Epithelial cell of proximal tubule (primary cell): ENCODE measurements at regions not wholly inside any gene's neighbourhood (a gene's known extent, or its start where the extent isn't known, plus 50 kb on each side); places are given as distances from the start of the nearest gene placed in this dataset.

Source experiments
- DNase-seq: peaks from one replicate; pipeline ENCODE4 v3.0.0-alpha.2; 2011; ENCODE audit warnings: low read depth
- H3K4me3 ChIP-seq: 2 replicates; pipeline ENCODE4 v1.5.1; 2011; ENCODE audit warnings: low read depth, mild to moderate bottlenecking, low read length
- TF ChIP-seq, protein P1 (sequence below): conservative IDR thresholded peaks from 2 replicates; pipeline ENCODE4 v1.5.1; 2012; ENCODE audit warnings: low read depth, mild to moderate bottlenecking, low read length

- no peak for DNase-seq
- H3K4me3 ChIP-seq = no peak overlapping the region
- TF ChIP-seq, protein P1, sequence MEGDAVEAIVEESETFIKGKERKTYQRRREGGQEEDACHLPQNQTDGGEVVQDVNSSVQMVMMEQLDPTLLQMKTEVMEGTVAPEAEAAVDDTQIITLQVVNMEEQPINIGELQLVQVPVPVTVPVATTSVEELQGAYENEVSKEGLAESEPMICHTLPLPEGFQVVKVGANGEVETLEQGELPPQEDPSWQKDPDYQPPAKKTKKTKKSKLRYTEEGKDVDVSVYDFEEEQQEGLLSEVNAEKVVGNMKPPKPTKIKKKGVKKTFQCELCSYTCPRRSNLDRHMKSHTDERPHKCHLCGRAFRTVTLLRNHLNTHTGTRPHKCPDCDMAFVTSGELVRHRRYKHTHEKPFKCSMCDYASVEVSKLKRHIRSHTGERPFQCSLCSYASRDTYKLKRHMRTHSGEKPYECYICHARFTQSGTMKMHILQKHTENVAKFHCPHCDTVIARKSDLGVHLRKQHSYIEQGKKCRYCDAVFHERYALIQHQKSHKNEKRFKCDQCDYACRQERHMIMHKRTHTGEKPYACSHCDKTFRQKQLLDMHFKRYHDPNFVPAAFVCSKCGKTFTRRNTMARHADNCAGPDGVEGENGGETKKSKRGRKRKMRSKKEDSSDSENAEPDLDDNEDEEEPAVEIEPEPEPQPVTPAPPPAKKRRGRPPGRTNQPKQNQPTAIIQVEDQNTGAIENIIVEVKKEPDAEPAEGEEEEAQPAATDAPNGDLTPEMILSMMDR = no peak
Observed at GRCh38 chr5:148913493-148913892, 87.1 kb downstream of the ADRB2 start.

DNA sequence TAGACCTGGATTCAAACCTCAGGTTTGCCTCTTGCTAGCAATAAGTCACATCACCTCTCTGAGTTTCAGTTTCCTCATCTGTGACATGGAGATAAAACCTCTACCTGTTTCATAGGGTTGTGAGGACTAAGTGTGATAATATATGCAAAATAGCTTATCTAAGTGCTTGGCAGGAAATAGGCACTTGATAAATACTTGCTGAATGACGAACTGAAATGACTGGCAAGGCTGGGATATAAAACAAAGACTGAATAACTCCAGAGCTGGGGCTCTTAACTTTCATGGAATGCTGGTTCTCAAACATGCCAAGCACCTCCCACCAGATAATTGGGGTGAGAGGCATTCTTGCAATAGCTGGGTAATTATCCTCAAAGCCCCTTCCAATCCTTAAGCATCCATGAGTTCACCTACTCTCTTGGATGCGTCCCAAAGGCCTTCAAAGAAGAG, 87.6 kb downstream of the ADRB2 start:
- H3K4me3 ChIP-seq = no peak overlapping the region
- DNase-seq = peak; percentile 94
- TF ChIP-seq, protein P1 = no peak

DNA sequence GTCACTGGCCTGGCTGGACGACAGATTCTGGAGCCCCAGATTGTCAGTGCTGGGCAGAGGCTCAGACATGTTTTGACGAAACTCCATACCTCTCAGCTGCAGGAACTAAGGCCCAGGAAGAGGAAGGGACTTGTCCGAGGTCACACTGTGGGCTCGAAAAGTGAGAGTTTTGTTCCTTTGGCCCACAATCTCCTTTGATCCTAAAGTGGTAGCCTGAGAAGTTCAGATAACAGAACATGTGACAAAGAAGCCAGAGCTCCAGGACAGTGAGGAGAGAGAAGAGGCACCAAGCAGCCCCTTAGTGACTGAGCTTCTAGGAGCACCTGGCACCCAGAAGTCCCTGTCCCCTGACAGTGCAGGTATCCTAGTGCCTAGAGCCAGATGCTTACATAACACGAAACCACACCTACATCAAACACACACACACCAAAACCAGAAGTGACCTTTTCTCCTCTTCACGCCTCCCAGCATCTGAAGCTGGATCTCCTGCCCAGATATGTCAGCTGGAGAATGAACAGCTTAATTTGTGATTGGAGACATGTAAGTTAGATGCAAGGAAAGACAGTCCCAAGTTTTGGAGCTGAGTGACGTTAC, 88.9 kb downstream of the ADRB2 start:
- no peak for DNase-seq
- TF ChIP-seq, protein P1 = no peak
- H3K4me3 ChIP-seq = no peak overlapping the region

DNA sequence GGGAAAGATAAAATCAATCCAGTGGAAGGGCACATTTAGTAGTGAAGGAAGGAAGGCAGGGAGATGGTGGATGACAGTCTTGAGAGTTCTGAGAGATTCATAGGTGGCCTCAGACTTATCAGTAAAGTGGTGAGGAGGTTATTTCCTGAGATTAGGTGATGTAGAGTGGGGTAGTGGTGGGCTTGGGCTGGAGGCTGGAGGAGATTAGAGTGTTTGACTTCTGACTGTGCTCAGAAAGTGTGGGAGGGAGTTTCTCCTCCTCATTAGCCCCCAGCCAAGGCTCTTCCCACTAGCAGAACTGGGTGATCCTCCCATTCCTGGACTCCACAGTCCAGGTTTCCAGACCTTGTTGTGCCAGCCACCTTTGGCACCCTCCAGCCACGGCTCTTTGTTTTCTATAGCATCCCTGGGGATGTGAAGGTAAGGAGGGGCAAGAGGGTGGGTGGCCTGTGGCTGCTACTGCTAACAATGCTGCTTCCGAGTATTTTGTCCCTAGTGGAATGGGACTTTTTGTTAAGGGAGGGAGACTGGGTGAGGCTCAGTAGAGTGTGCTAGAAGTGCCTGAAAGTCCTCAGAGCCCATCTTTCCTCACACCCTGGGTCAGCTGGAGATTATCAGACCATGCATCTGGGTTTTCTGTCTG, 94.4 kb downstream of the ADRB2 start:
- DNase-seq = no peak
- TF ChIP-seq, protein P1 = no peak

GRCh38 chr5:148921350-148921749, 94.9 kb downstream of the ADRB2 start:
- TF ChIP-seq, protein P1 = no peak
- no peak for DNase-seq
- H3K4me3 ChIP-seq = no peak overlapping the region

More for the DNA sequence above, 94.4 kb downstream of the ADRB2 start:
- H3K4me3 ChIP-seq = no peak overlapping the region

GRCh38 chr5:148922606-148923005, 96.2 kb downstream of the ADRB2 start:
- TF ChIP-seq, protein P1 = no peak
- H3K4me3 ChIP-seq = no peak overlapping the region
- no peak for DNase-seq

- TF ChIP-seq, protein P1 = no peak
- H3K4me3 ChIP-seq = no peak overlapping the region
Observed at GRCh38 chr5:148923023-148923422, 96.6 kb downstream of the ADRB2 start.

More at GRCh38 chr5:148923023-148923422, 96.6 kb downstream of the ADRB2 start:
- no peak for DNase-seq
